ENCODE measurements at regions not wholly inside any gene's neighbourhood (a gene's known extent, or its start where the extent isn't known, plus 50 kb on each side); places are given as distances from the start of the nearest gene placed in this dataset.

DNA sequence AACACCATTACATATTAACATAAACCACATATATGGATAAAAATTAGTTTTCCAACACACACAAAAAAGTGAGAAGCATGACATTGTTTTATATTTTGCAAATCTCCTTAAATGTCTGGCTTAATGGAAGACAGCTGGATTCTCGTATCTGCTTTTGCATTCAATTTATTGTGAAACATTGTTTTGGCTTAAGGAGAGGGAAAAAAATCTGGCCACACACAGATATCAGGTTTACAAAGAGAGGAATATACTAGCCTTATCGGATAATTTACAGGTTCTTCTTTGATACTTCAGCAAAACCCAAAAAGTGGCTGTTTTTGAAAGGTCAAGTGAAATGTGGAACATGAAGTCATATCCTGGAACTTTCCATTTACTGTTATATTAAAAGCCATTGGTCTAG lies 523.5 kb upstream of the ARGLU1 start:
- Mint-ChIP-seq H3K36me3 (ENCODE audit: insufficient read depth, unreplicated experiment) (no peaks in the 10 kb centered on the region), H3K27me3 (ENCODE audit: insufficient read depth, unreplicated experiment) (no peaks in the 10 kb centered on the region), H3K27ac (ENCODE audit: unreplicated experiment) (no peak overlapping the region), H3K4me3 (ENCODE audit: unreplicated experiment) (no peak overlapping the region), H3K4me1 (ENCODE audit: low read depth, unreplicated experiment) (no peaks in the 10 kb centered on the region), H3K9me3 (ENCODE audit: unreplicated experiment) (no peaks in the 10 kb centered on the region)
- TF ChIP-seq, protein P1, sequence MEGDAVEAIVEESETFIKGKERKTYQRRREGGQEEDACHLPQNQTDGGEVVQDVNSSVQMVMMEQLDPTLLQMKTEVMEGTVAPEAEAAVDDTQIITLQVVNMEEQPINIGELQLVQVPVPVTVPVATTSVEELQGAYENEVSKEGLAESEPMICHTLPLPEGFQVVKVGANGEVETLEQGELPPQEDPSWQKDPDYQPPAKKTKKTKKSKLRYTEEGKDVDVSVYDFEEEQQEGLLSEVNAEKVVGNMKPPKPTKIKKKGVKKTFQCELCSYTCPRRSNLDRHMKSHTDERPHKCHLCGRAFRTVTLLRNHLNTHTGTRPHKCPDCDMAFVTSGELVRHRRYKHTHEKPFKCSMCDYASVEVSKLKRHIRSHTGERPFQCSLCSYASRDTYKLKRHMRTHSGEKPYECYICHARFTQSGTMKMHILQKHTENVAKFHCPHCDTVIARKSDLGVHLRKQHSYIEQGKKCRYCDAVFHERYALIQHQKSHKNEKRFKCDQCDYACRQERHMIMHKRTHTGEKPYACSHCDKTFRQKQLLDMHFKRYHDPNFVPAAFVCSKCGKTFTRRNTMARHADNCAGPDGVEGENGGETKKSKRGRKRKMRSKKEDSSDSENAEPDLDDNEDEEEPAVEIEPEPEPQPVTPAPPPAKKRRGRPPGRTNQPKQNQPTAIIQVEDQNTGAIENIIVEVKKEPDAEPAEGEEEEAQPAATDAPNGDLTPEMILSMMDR (IDR thresholded peaks at IDR 0.05; ENCODE audit: insufficient read depth in 1 of 2, low read depth in 1 of 2, low read length in 1 of 2, severe bottlenecking in 1 of 2, unreplicated experiment in 1 of 2): no peak
- ChIA-PET POLR2A (no interaction called here), CTCF (no interaction called here)
- no peak for DNase-seq
- Histone ChIP-seq H3K36me3 (ENCODE audit: control insufficient read depth, insufficient read depth, low read length) (no peaks in the 10 kb centered on the region), H3K27me3 (replicated peaks; ENCODE audit: control insufficient read depth, insufficient read depth, low read length) (no peaks in the 10 kb centered on the region), H3K4me1 (peaks cover 6% of the 10 kb centered on the region; the same call in 1 of the 2 replicates), H3K9me3 (no peaks in the 10 kb centered on the region), H3K4me3 (ENCODE audit: low read depth, low read length) (no peak overlapping the region)
- intact Hi-C loops (cut with micrococcal nuclease; ENCODE audit: unreplicated experiment): no loop called here
- BruUV-seq (replicated peaks): no TSS peak

DNA sequence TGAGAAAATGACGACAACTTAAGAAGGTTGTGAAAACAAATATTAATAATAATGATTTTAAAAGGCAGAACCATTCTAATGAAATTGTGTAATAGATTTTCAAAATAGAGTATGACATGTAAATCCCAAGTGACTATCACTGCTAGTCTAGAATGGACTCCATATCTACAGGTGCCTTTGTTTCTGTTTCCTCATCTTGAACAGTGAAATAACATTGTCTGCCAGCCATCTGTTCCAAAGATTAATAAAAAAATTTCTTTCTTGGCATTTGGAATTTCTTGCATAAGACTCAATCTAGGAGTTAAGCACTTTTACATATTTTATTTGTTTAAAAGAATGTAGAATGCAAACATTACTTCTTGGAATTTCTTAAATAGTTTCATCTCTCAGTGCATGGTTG lies 520.1 kb upstream of the ARGLU1 start:
- Mint-ChIP-seq H3K27ac (ENCODE audit: unreplicated experiment) (no peak overlapping the region), H3K27me3 (ENCODE audit: insufficient read depth, unreplicated experiment) (no peaks in the 10 kb centered on the region), H3K4me1 (ENCODE audit: low read depth, unreplicated experiment) (no peaks in the 10 kb centered on the region), H3K4me3 (ENCODE audit: unreplicated experiment) (no peak overlapping the region), H3K9me3 (ENCODE audit: unreplicated experiment) (peaks cover under 1% of the 10 kb centered on the region), H3K36me3 (ENCODE audit: insufficient read depth, unreplicated experiment) (no peaks in the 10 kb centered on the region)
- no TSS peak for BruUV-seq (replicated peaks)
- H3K36me3 ChIP-seq (ENCODE audit: control insufficient read depth, insufficient read depth, low read length): no peaks in the 10 kb centered on the region
- CTCF ChIA-PET: no interaction called here
- TF ChIP-seq, protein P1 (IDR thresholded peaks at IDR 0.05; ENCODE audit: insufficient read depth in 1 of 2, low read depth in 1 of 2, low read length in 1 of 2, severe bottlenecking in 1 of 2, unreplicated experiment in 1 of 2): no peak
- POLR2A ChIA-PET: no interaction called here
- H3K4me3 ChIP-seq (ENCODE audit: low read depth, low read length): no peak overlapping the region
- no peaks in the 10 kb centered on the region for H3K27me3 ChIP-seq (replicated peaks; ENCODE audit: control insufficient read depth, insufficient read depth, low read length)
- no peaks in the 10 kb centered on the region for H3K9me3 ChIP-seq
- DNase-seq: no peak
- peaks cover 6% of the 10 kb centered on the region; the same call in 1 of the 2 replicates for H3K4me1 ChIP-seq
- intact Hi-C loops (cut with micrococcal nuclease; ENCODE audit: unreplicated experiment): no loop called here

DNA sequence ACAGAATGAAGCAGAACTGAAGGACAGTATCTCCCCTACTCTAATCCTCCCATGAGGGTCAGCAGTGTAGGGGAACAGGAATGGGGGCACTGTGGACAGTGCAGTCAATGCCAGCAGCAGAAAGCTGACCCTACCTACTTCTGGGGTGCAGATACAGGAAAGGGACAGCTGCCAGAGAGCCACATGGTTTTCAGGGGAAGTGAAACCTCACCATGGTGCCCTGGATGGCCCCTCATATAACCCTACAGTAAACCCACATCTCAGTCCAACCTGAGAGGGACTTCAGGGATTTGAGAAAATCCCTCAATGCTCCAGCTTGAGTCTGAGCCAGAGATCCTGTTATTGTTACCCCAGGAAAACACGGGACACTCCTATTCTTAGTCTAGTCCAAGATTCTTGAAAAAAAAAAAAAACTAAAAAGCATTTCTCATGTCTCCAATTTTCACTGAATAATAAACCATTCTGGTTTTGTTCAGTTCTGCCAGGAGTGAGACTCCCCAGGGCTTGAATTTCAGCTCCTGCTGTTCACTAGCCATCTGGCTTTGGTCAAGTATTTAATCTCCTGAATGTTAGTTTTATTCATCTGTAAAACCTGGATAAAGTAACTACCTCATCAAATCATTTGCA lies 511.6 kb upstream of the ARGLU1 start:
- ChIA-PET CTCF (no interaction called here), POLR2A (no interaction called here)
- no peak overlapping the region for H3K27ac Mint-ChIP-seq (ENCODE audit: unreplicated experiment)
- TF ChIP-seq, protein P1 (IDR thresholded peaks at IDR 0.05; ENCODE audit: insufficient read depth in 1 of 2, low read depth in 1 of 2, low read length in 1 of 2, severe bottlenecking in 1 of 2, unreplicated experiment in 1 of 2): no peak
- no peak for DNase-seq
- Histone ChIP-seq H3K4me3 (ENCODE audit: low read depth, low read length) (no peak overlapping the region), H3K9me3 (peaks cover 6% of the 10 kb centered on the region; the same call in 1 of the 2 replicates), H3K27me3 (replicated peaks; ENCODE audit: control insufficient read depth, insufficient read depth, low read length) (no peaks in the 10 kb centered on the region), H3K36me3 (ENCODE audit: control insufficient read depth, insufficient read depth, low read length) (no peaks in the 10 kb centered on the region), H3K4me1 (no peaks in the 10 kb centered on the region)
- no peaks in the 10 kb centered on the region for H3K27me3 Mint-ChIP-seq (ENCODE audit: insufficient read depth, unreplicated experiment)
- H3K36me3 Mint-ChIP-seq (ENCODE audit: insufficient read depth, unreplicated experiment): no peaks in the 10 kb centered on the region
- H3K9me3 Mint-ChIP-seq (ENCODE audit: unreplicated experiment): peaks cover 40% of the 10 kb centered on the region
- intact Hi-C loops (cut with micrococcal nuclease; ENCODE audit: unreplicated experiment): no loop called here
- no TSS peak for BruUV-seq (replicated peaks)
- H3K4me1 Mint-ChIP-seq (ENCODE audit: low read depth, unreplicated experiment): no peaks in the 10 kb centered on the region
- no peak overlapping the region for H3K4me3 Mint-ChIP-seq (ENCODE audit: unreplicated experiment)
